ENCODE measurements at regions not wholly inside any gene's neighbourhood (a gene's known extent, or its start where the extent isn't known, plus 50 kb on each side); places are given as distances from the start of the nearest gene placed in this dataset.
"Not testable (repeated sequence)": the region's sequence is repeated elsewhere in the genome, so short reads cannot be mapped to it uniquely, and the experiment has no call there.

GRCh38 chr9:124084087-124084486 lies 72.5 kb downstream of the LHX2 start:
- DNase-seq (ENCODE audit: low read depth), result no peak

GRCh38 chr9:124087226-124087625 lies 75.7 kb downstream of the LHX2 start:
- no peak for DNase-seq (ENCODE audit: low read depth)

DNA sequence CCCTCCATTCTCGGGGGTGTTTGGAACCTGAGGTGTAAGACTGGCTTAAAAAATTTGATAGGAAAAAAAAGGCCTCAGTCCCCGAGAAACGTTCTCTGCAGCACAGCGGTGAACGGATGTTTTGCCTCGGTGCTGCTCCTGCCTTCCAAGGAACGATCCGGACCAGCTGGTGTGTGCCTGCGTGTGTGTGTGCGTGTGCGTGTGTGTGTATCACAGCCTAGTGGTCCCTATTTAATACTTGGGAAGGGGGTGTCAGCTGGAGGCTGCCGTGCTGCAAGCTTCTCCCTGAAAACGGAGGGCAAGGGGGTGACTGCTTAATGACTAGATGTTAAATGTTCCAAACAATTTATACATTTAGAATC lies 76.9 kb downstream of the LHX2 start:
- DNase-seq (ENCODE audit: low read depth), result no peak

GRCh38 chr9:124089631-124090488 lies 78.3 kb downstream of the LHX2 start:
- DNase-seq (ENCODE audit: low read depth), result not testable (repeated sequence)

- DNase-seq (ENCODE audit: low read depth), result no peak
Observed at GRCh38 chr9:124098141-124098905, 86.8 kb downstream of the LHX2 start.

DNA sequence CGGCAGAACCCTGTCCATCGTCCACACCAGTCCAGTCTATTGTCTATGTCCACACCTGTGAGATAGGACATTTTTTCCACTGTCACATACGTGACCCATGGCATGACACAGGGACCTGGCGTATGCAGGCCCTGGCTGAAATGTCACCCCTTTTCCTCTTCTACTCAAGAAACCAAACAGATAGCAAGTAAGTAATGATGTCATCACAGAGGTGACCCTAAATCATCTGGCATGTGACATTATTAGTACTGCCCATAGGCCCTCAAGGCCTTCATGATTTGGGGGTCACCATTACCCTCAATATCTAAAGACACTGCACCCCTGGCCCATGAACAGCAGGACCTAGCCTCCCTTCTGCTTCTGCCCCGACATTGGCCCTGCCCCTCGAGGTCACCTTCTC lies 88.3 kb downstream of the LHX2 start:
- DNase-seq (ENCODE audit: low read depth), result no peak

- DNase-seq (ENCODE audit: low read depth), result no peak
Observed at GRCh38 chr9:124101215-124101968, 89.8 kb downstream of the LHX2 start.

DNA sequence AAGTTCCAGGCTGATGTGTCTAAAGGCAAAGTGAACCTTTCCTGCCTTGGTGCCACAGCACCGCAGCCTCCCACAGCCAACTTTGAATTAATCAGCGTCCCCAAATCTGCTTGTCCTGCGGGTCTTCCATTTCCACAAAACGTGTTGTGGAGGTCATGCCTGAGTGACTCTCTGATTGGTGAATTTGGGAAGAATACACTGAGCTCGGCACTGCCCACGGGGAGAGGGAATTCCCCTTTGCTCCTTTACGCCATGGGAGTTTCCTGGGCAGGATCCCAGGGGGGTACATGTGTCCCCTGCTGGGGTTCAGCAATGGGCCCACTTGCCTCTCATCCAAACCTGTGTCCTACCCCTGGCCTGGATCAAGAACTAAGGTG lies 90.4 kb downstream of the LHX2 start:
- DNase-seq (ENCODE audit: low read depth), result no peak

DNA sequence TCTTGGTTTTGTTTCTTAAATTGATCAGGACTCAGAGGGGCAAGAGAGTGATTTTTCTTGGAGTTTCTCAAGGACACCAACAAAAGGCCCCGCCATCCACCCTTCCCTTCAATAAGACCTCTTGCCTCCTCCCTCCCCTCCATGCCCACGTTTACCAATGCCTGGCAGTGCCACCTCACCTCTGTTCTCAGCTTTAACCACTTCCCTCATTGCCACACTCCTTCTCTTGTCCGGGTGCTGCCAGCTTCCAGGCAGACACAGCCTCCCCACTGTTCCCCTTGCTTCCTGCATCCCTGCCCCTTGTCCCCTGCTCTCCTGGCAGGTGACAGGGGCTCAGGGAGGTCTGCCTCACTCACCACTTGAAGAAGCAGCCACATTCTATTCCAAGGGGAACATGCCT lies 90.8 kb downstream of the LHX2 start:
- DNase-seq (ENCODE audit: low read depth), result no peak

DNA sequence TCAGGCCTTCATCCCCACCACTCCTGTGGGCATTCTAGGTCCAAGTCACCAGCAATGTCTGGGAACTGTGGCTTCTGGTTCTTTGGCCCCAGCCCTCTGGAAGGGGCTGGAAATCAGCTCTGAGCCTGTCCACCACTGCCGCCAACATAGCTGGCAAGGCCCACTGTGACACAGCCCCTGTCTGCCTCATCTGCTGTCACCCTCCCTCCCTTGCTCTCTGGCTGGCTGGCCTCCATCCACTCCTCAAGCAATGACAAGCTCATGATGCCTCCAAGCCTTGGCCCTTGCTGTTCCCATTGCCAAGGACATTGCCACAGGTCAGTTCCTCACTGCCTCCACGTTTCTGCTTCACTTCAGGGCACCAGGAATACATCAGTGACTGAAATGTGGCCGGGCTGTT lies 93.7 kb downstream of the LHX2 start:
- DNase-seq (ENCODE audit: low read depth), result no peak

GRCh38 chr9:124108216-124108615 lies 96.6 kb downstream of the LHX2 start:
- DNase-seq (ENCODE audit: low read depth), result no peak

DNA sequence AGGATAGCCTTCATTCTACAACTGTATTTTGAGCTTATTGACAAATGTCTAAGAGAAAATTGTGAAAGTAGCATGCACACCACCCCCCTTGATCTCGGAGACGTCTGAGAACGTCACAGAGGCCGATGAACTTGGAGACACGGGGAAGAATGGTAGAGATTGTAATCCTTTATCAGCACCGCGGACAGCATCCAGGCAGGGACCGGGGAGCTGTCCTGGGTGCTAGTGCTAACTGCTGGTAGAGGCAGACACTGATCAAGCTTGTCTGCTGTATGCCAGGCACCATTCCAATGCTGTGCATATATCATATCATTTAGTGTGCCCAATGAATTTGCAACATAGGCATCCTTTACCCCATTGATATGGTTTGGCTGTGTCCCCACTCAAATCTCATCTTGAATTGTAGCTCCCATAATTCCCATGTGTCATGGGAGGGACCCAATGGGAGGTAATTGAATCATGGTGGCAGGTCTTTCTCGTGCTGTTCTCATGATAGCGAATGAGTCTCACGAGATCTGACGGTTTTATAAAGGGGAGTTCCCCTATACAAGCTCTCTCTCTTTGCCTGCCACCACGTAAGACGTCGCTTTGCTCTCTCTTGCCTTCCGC lies 98.8 kb downstream of the LHX2 start:
- DNase-seq (ENCODE audit: low read depth), result peak; percentile 33

GRCh38 chr9:124116683-124117363 lies 105.3 kb downstream of the LHX2 start:
- DNase-seq (ENCODE audit: low read depth), result no peak

- DNase-seq (ENCODE audit: low read depth), result no peak
Observed at GRCh38 chr9:124118894-124119293, 107.3 kb downstream of the LHX2 start.

GRCh38 chr9:124120272-124120671 lies 108.7 kb downstream of the LHX2 start:
- DNase-seq (ENCODE audit: low read depth), result no peak

DNA sequence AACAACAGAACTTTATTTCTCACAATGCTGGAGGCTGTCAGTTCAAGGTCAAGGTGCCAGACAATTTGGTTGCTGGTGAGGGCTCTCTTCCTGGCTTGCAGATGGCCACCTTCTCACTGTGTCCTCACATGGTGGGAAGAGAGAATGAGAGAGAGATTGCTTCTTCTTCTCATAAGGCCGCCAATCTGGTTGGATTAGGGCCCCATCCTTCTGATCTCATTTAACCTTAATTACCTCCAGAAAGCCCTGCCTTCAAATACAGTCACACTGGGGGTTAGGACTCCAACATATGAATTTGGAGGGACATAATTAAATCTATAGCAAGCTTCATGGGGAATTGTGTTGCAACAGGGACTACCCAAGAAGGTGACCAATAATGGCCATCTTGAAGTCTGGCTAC lies 110.2 kb downstream of the LHX2 start:
- no peak for DNase-seq (ENCODE audit: low read depth)

DNA sequence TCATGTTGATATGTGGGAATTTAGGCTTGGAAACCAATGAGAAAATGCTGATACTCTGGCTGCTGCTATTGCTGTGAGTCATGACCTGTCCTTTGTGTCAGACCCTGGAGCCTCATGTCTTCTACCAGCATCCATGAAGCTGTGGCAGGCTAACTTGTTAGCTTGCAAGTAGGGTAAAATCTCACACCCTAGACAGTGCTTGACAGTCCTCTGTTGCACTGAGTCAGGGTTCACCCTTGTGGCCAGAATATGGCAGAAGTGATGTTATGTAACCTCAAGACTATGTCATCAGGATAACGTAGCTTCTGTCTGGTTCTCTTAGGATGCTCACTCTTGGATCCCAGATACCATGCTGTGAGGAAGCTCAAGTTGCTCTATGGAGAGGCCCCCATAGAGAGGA lies 110.8 kb downstream of the LHX2 start:
- no peak for DNase-seq (ENCODE audit: low read depth)

GRCh38 chr9:124122813-124123462 lies 111.4 kb downstream of the LHX2 start:
- peak; percentile 33 for DNase-seq (ENCODE audit: low read depth)

GRCh38 chr9:124123621-124124020 lies 112.1 kb downstream of the LHX2 start:
- DNase-seq (ENCODE audit: low read depth), result not testable (repeated sequence)

DNA sequence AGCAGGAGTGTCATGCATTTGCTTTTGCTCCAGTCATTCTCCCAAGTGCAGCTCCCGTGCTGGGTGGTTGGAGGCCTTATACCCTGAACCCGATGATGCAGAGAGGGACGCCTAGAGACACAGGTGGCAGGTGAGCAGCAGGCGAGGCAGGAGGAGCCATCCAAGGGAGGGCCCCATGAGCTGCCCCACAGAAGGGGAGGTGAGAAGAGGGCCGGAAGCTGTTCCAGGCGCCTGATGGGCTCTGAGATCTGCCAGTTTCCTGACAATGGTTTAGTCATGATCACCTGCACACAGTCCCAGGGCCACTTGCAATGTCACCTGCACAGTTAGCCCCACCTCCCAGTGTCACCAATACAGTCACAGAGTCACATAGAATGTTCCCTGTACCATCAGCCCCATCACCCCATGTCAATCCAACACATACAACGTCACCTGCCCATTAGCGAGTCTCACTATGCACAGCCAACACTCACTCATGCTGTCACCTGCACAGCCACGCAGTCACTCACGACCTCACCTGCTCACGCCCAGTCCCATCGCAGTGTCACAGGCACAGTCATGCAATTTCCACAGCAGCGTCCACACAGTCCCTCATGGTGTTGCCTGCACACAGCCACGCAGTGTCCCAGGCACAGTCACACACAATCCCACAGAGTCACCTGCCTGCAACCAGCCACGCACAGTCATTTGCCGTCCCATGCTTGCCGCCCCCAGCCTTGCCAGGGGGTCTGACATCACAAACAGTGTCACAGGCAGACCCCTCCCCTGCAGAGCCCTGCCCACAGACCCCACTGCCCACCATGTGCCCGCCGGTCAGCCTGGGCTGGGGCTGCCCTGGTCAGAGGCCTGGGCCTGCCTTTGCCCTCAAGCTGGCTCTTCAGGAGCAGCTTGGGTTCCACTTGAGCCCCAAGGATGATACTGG lies 113.4 kb downstream of the LHX2 start:
- no peak for DNase-seq (ENCODE audit: low read depth)
